GM21576 (cell line): ENCODE measurements at regions not wholly inside any gene's neighbourhood (a gene's known extent, or its start where the extent isn't known, plus 50 kb on each side); places are given as distances from the start of the nearest gene placed in this dataset.
"Not testable (repeated sequence)": the region's sequence is repeated elsewhere in the genome, so short reads cannot be mapped to it uniquely, and the experiment has no call there.

ENCODE experiments used
- ATAC-seq: cut with Tn5 transposase; IDR thresholded peaks from one replicate; pipeline ENCODE4 v1.9.1; 2021; ENCODE audit warnings: mild to moderate bottlenecking, moderate library complexity; ENCODE audit not compliant: unreplicated experiment

- ATAC-seq = no peak
These were observed 193.8 kb upstream of the TOX3 start for GRCh38 chr16:52740766-52741165.

GRCh38 chr16:52740333-52740732, 193.4 kb upstream of the TOX3 start:
- no peak for ATAC-seq

DNA sequence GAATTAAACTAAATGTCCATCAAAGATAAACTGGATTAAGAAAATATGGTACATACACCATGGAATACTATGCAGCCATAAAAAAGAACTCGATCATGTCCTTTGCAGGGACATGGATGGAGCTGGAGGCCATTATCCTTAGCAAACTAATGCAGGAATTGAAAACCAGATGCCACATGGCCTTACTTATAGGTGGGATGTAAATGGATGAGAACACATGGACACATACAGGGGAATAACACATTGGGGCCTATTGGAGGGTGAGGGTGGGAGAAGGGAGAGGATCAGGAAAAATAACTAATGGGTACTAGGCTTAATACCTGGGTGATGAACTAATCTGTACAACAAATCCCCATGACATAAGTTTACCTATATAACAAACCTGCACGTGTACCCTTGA, 192.0 kb upstream of the TOX3 start:
- not testable (repeated sequence) for ATAC-seq

DNA sequence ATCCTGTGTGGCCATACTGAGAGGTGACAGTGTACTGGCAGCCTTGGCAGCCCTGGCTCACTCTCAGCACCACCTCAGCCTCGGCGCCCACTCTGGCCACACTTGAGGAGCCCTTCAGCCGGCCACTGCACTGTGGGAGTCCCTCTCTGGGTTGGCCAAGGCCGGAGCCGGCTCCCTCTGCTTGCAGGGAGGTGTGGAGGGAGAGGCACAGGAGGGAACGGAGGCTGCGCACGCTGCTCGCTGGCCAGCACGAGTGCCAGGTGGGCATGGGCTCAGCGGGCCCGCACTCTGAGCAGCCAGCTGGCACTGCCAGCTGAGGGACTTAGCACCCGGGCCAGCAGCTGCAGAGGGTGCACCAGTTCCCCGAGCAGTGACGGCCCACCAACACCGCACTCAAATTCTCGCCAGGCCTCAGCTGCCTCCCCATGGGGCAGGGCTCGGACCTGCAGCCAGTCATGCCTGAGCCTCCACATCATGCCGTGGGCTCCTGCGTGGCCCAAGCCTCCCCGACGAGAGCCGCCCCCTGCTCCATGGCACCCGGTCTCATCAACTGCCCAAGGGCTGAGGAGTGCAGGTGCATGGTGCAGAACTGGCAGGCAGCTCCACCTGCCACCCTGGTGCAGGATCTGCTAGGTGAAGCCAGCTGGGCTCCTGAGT, 184.4 kb upstream of the TOX3 start:
- no peak for ATAC-seq

DNA sequence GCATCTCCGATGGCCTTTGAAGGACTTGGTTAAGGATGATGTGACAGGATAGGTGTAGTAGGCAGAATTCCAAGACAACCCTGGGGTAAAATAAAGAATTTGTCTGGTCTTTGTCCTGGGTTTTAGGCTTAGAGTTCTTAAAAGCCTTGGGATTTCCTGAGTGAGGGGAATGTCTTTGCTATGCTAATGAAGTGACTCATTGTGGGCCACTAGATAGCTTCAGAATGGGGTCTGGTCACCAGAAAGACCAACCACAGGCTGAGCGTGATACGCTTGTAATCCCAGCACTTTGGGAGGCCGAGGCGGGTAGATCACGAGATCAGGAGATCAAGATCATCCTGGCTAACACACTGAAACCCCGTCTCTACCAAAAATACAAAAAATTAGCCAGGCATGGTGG, 182.8 kb upstream of the TOX3 start:
- ATAC-seq = no peak

DNA sequence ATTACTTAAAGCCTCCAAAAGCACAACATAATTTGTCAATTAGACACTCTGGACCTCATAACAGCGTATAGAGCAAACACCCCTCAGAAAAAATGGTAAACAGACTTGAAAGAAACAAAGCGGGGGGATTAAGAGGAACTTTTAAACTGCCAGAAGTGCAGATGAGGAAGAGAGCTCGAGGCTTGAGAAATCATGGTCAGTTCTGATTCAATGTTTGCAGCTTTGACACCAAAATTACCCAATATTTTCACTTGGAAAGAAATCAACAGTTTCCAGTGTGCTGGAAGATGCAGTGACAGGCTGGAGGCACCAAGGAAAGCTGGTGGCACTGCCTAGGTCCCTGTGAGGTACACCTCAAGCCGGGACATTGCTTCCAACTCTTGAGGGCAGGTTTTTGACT, 180.9 kb upstream of the TOX3 start:
- ATAC-seq = no peak

GRCh38 chr16:52727441-52727840, 180.5 kb upstream of the TOX3 start:
- ATAC-seq = no peak

DNA sequence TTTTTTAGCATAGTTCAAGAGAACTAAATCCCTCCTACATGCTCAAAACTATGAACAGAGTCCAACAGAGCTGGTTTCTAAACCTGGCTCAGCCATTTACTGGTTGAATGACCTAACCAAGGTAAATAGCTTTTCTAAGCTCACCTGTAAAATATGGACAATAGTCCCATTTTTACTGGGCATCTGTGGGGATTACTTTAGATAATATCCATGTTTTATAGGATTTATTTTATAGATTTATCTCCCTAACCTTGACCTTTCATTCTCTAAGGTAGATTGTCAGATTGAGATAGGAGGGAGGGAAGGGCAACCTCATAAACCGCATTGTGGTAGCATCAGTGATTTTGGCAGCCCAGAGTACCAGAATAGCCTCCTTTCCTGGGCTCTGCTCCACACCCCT, 178.5 kb upstream of the TOX3 start:
- ATAC-seq = no peak

GRCh38 chr16:52725043-52725442, 178.1 kb upstream of the TOX3 start:
- ATAC-seq = no peak

DNA sequence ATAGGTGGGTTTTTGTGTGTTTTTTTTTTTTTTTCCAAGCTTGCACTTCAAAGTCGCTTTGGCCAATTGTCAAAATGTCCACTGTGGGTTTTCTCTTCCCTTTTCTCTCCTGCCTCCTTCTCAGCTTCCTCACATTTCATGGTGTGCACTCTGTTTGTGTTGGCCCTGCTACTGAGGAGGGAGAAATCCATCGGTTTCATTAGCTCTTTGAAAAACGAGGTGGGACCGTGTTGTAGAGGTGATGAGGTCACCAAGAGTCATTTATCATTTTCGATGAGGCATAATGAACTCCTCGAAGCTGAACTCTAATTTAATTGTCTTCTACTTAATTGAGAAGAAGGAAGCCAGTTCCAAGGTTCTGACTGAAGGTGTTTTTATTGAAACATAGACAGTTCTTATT, 174.4 kb upstream of the TOX3 start:
- ATAC-seq = no peak

- no peak for ATAC-seq
These were observed 171.1 kb upstream of the TOX3 start for GRCh38 chr16:52718046-52718445.

GRCh38 chr16:52713740-52714139, 166.8 kb upstream of the TOX3 start:
- ATAC-seq = no peak

GRCh38 chr16:52709306-52709705, 162.4 kb upstream of the TOX3 start:
- no peak for ATAC-seq

GRCh38 chr16:52708476-52708875, 161.5 kb upstream of the TOX3 start:
- ATAC-seq = no peak

DNA sequence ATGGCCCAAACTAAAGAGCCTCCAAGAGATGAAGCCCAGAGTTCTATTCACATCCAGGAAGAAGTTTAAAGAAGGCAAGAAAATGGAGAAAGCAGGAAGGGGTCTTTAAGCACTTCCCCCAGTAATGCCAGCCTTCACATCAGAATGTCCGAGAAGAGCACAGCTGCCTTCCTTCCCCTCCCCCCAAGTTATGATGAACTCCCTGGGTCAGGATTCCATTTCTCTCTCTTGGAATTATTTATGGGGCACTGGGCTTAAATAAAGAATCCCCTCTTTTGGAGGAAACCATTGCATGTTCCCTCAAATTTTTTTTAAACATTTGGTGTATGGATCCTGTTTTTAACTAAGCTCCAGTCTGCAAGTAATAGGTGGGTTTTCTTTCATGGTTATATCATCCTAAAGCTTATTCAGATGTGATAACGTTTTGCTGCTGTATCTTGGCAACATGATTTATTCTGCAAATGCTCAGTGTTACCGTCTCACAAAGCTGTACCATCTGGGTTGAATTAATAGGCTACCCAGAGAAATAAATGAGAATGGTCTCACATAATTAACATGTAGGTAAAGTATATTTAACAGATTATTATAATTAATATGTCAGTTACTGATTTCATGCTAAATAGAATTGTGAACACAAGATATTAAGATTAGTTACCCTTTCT, 160.9 kb upstream of the TOX3 start:
- no peak for ATAC-seq

DNA sequence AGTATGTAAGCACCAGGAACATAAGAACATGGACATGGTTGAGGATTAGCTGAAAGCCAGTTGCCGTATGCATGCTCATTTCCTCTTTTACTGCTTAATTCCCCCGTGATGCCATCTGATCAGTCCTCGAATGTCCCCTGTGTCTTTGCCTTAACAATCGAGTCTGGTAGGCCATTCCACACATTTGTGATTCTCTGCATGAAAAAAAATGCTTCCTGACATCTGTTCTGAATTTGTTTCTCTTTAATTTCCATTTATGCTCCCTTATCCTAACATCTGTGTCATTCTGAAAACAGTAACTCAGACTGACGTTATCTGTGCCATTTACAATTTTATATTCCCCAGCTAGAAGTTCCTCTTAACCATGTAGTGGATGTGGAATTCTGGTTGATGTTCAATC, 158.2 kb upstream of the TOX3 start:
- no peak for ATAC-seq

DNA sequence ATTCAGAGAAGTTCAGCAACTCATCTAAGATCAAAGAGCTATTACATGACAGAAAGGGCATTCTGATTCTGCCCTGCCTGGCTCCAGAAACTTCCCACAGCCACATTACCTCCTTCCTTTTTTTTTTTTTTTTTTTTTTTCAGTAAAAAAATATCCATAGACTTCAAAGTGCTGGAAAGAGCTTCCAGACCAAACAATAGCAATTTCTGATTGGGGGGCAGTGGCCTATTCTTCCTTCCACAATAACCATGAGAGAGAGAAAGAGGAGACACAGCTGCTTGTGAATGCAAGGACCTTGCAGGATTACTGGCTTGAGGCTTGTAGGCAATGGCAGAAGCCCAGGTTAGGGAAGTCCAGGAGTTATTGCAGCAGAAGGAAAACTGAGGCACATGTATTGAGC, 151.0 kb upstream of the TOX3 start:
- no peak for ATAC-seq

DNA sequence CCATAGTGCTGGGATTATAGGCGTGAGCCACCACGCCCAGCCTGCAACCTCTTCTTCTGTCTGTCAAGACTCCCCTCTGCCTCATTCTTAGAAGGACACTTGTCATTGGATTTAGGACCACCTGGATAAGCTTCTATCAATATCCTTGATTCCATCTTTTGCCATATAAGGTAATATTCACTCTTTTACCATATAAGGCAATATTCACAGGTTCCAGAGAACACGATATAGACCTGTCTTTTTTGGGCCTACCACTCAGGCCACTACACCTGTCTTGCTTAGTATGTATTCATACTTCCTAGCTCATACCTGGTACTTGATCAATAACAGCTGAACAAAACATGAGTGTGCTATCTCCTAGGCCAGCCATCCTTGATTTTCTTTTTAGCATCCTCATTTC, 149.2 kb upstream of the TOX3 start:
- no peak for ATAC-seq

DNA sequence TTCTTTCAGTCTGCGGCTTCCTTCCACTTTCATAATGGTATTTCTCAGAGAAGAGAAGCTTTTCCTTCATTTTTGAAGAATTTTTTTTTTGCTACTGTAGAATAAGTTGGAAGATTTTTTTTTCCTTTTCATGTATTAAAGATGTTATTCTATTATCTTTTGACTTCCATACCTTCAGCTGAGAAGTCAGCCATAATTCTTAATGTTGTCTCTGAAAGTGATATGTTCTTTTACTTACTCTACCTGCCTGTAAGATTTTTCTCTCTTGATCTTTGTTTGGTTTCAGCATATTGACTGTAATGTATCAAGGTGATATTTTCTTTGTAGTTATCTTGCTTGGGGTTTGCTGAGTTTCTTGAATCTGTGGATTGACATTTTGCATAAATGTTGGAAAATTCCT, 143.5 kb upstream of the TOX3 start:
- ATAC-seq = no peak

GRCh38 chr16:52680993-52681392, 134.1 kb upstream of the TOX3 start:
- no peak for ATAC-seq

DNA sequence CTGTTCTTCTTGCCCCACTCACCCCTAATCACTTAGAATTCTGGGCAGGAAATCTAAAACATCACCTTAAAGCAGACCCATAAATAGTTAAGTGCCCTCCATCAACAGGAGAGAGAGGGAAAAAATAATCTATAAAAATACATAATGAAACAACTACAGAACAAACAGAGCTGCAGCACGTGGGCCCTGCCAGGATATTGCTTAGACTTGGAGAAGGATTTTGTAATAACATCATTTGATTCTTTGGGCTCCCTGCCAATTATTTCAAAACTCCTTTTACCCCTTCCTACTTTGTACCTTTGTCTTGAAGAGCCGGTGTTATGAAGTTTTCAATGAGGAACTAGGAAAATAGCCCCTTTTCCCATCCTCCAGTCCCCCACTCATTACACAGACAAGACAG, 130.6 kb upstream of the TOX3 start:
- ATAC-seq = no peak

GRCh38 chr16:52676959-52677358, 130.0 kb upstream of the TOX3 start:
- ATAC-seq = no peak

GRCh38 chr16:52671590-52671989, 124.6 kb upstream of the TOX3 start:
- ATAC-seq = no peak
